NB4 (cell line): ENCODE measurements at regions not wholly inside any gene's neighbourhood (a gene's known extent, or its start where the extent isn't known, plus 50 kb on each side); places are given as distances from the start of the nearest gene placed in this dataset.
A peak's percentile ranks its signal among the peaks of the same experiment; 100 is the strongest.

ENCODE experiments used
- DNase-seq: peaks from one replicate; pipeline ENCODE4 v3.0.0; 2010; ENCODE audit warnings: low read depth
- H3K4me3 ChIP-seq: one replicate; pipeline ENCODE4 v1.5.1; 2011; ENCODE audit warnings: mild to moderate bottlenecking, low read depth, low read length, moderate library complexity
- CTCF ChIP-seq: IDR thresholded peaks from one replicate; pipeline ENCODE4 v1.5.1; 2012; ENCODE audit warnings: low read depth, low read length
- MAX ChIP-seq: IDR thresholded peaks from 2 replicates; pipeline ENCODE4 v1.6.1; 2011; ENCODE audit warnings: low read depth, low read length
- MYC ChIP-seq: IDR thresholded peaks from 2 replicates; pipeline ENCODE4 v1.6.1; 2011; ENCODE audit warnings: low read depth, low read length
- POLR2A ChIP-seq: IDR thresholded peaks from 2 replicates; pipeline ENCODE4 v1.6.1; 2011; ENCODE audit warnings: mild to moderate bottlenecking; ENCODE audit not compliant: insufficient read length; ENCODE audit errors: extremely low read depth

- DNase-seq, result no peak
- H3K4me3 ChIP-seq, result no peak overlapping the region
- TF ChIP-seq POLR2A (no peak), MAX (no peak), MYC (no peak), CTCF (no peak)
Measured at GRCh38 chr19:30701178-30701577, 329.0 kb downstream of the ZNF536 start.

- TF ChIP-seq POLR2A, result no peak
- no peak for TF ChIP-seq CTCF
- TF ChIP-seq MAX, result no peak
- TF ChIP-seq MYC, result no peak
- no peak overlapping the region for H3K4me3 ChIP-seq
Measured at GRCh38 chr19:30699871-30700280, 327.7 kb downstream of the ZNF536 start.

GRCh38 chr19:30696514-30696913 lies 324.3 kb downstream of the ZNF536 start:
- no peak overlapping the region for H3K4me3 ChIP-seq
- peak; percentile 35 for DNase-seq
- TF ChIP-seq MAX (no peak), CTCF (peak; percentile 38)

More at GRCh38 chr19:30699871-30700280, 327.7 kb downstream of the ZNF536 start:
- DNase-seq, result no peak

- TF ChIP-seq MYC (no peak), MAX (no peak), CTCF (no peak), POLR2A (no peak)
- no peak overlapping the region for H3K4me3 ChIP-seq
- peak; percentile 2 for DNase-seq
Measured at GRCh38 chr19:30695171-30695875, 323.1 kb downstream of the ZNF536 start.

- no peak for DNase-seq
- H3K4me3 ChIP-seq, result no peak overlapping the region
- TF ChIP-seq CTCF (no peak), MYC (no peak), POLR2A (no peak), MAX (no peak)
Measured at GRCh38 chr19:30694156-30694755, 322.1 kb downstream of the ZNF536 start.
